Osteoblast (primary cell): ENCODE measurements at regions not wholly inside any gene's neighbourhood (a gene's known extent, or its start where the extent isn't known, plus 50 kb on each side); places are given as distances from the start of the nearest gene placed in this dataset.

ENCODE experiments used
- DNase-seq: peaks from one replicate; pipeline ENCODE4 v3.0.0; 2011; ENCODE audit warnings: low spot score, mixed read lengths; ENCODE audit not compliant: insufficient read length; ENCODE audit errors: missing footprints
- H2AFZ ChIP-seq: 2 replicates; pipeline ENCODE4 v1.6.0; 2011; ENCODE audit warnings: mild to moderate bottlenecking, low read length
- H3K27ac ChIP-seq: 2 replicates; pipeline ENCODE4 v1.5.1; 2011; ENCODE audit warnings: mild to moderate bottlenecking, low read depth, low read length, moderate library complexity
- H3K27me3 ChIP-seq: 2 replicates; pipeline ENCODE4 v1.6.0; 2012; ENCODE audit warnings: mild to moderate bottlenecking, control low read depth, inconsistent platforms, low read length, moderate library complexity; ENCODE audit not compliant: insufficient read depth
- H3K36me3 ChIP-seq: 2 replicates; pipeline ENCODE4 v1.5.1; 2011; ENCODE audit warnings: mild to moderate bottlenecking, low read length, control low read depth, moderate library complexity; ENCODE audit not compliant: insufficient read depth
- H3K4me1 ChIP-seq: 2 replicates; pipeline ENCODE4 v1.5.1; 2011; ENCODE audit warnings: mild to moderate bottlenecking, low read length, control low read depth, moderate library complexity; ENCODE audit not compliant: insufficient read depth
- H3K4me2 ChIP-seq: 2 replicates; pipeline ENCODE4 v1.6.0; 2011; ENCODE audit warnings: mild to moderate bottlenecking, low read length; ENCODE audit not compliant: insufficient read depth
- H3K4me3 ChIP-seq: fragments of 200-600 bp; sonication (generic); 3 replicates; pipeline ENCODE4 v1.5.1; 2012; ENCODE audit warnings: mild to moderate bottlenecking, low read length, inconsistent platforms; ENCODE audit not compliant: insufficient read depth
- H3K79me2 ChIP-seq: 2 replicates; pipeline ENCODE4 v1.6.0; 2012; ENCODE audit warnings: mild to moderate bottlenecking, low read length, control low read depth, inconsistent platforms; ENCODE audit not compliant: insufficient read depth
- H3K9me3 ChIP-seq: 2 replicates; pipeline ENCODE4 v1.5.1; 2011; ENCODE audit warnings: low read depth, low read length, control low read depth
- H4K20me1 ChIP-seq: 2 replicates; pipeline ENCODE4 v1.6.0; 2012; ENCODE audit warnings: mild to moderate bottlenecking, low read length, control low read depth; ENCODE audit not compliant: insufficient read depth
- CTCF ChIP-seq: IDR thresholded peaks from 2 replicates; pipeline ENCODE4 v1.5.1; 2011; ENCODE audit warnings: mild to moderate bottlenecking, low read depth, low read length, moderate library complexity; ENCODE audit errors: extremely low read depth

- TF ChIP-seq CTCF = no peak
- H3K4me1 ChIP-seq = no peaks in the 10 kb centered on the region
- no peak overlapping the region for H2AFZ ChIP-seq
- no peak overlapping the region for H3K4me2 ChIP-seq
- H3K9me3 ChIP-seq = no peaks in the 10 kb centered on the region
- no peak overlapping the region for H3K27ac ChIP-seq
- H3K36me3 ChIP-seq = no peaks in the 10 kb centered on the region
- DNase-seq = no peak
- H4K20me1 ChIP-seq = no peaks in the 10 kb centered on the region
- H3K79me2 ChIP-seq = no peaks in the 10 kb centered on the region
- H3K27me3 ChIP-seq = peaks cover 4% of the 10 kb centered on the region
- H3K4me3 ChIP-seq = no peak overlapping the region
These were observed 102.8 kb upstream of the CERS6 start for GRCh38 chr2:168353251-168353650.

GRCh38 chr2:168354499-168354898 lies 101.6 kb upstream of the CERS6 start:
- H3K4me2 ChIP-seq = no peak overlapping the region
- no peaks in the 10 kb centered on the region for H3K79me2 ChIP-seq
- no peak overlapping the region for H2AFZ ChIP-seq
- no peaks in the 10 kb centered on the region for H3K36me3 ChIP-seq
- no peaks in the 10 kb centered on the region for H3K4me1 ChIP-seq
- TF ChIP-seq CTCF = no peak
- H3K9me3 ChIP-seq = no peaks in the 10 kb centered on the region
- H3K27ac ChIP-seq = no peak overlapping the region
- DNase-seq = no peak
- no peak overlapping the region for H3K4me3 ChIP-seq
- H3K27me3 ChIP-seq = peaks cover 4% of the 10 kb centered on the region
- H4K20me1 ChIP-seq = no peaks in the 10 kb centered on the region

- DNase-seq = no peak
- no peak overlapping the region for H2AFZ ChIP-seq
- no peak overlapping the region for H3K4me3 ChIP-seq
- no peaks in the 10 kb centered on the region for H3K4me1 ChIP-seq
- no peak for TF ChIP-seq CTCF
- H3K9me3 ChIP-seq = no peaks in the 10 kb centered on the region
- no peak overlapping the region for H3K4me2 ChIP-seq
- peaks cover 4% of the 10 kb centered on the region for H3K27me3 ChIP-seq
- no peak overlapping the region for H3K27ac ChIP-seq
- no peaks in the 10 kb centered on the region for H3K79me2 ChIP-seq
- H3K36me3 ChIP-seq = no peaks in the 10 kb centered on the region
- H4K20me1 ChIP-seq = no peaks in the 10 kb centered on the region
These were observed 101.0 kb upstream of the CERS6 start for GRCh38 chr2:168355121-168355520.

GRCh38 chr2:168355779-168356476 lies 100.1 kb upstream of the CERS6 start:
- no peaks in the 10 kb centered on the region for H3K36me3 ChIP-seq
- no peak overlapping the region for H3K4me2 ChIP-seq
- TF ChIP-seq CTCF = no peak
- no peak overlapping the region for H3K4me3 ChIP-seq
- H2AFZ ChIP-seq = no peak overlapping the region
- H3K27me3 ChIP-seq = peaks cover 4% of the 10 kb centered on the region
- no peaks in the 10 kb centered on the region for H3K79me2 ChIP-seq
- DNase-seq = no peak
- no peaks in the 10 kb centered on the region for H4K20me1 ChIP-seq
- no peaks in the 10 kb centered on the region for H3K9me3 ChIP-seq
- no peaks in the 10 kb centered on the region for H3K4me1 ChIP-seq
- no peak overlapping the region for H3K27ac ChIP-seq
